B cell (primary cell): ENCODE measurements at regions not wholly inside any gene's neighbourhood (a gene's known extent, or its start where the extent isn't known, plus 50 kb on each side); places are given as distances from the start of the nearest gene placed in this dataset.

Experiments
- EZH2 ChIP-seq: IDR thresholded peaks from 2 replicates; pipeline ENCODE4 v1.6.1; 2012; ENCODE audit warnings: borderline replicate concordance, low read depth, mild to moderate bottlenecking, moderate library complexity, low read length; ENCODE audit not compliant: insufficient read depth, poor library complexity, severe bottlenecking
- TF ChIP-seq, protein P1 (sequence below): fragments of 200-600 bp; IDR thresholded peaks from one replicate; pipeline ENCODE4 v1.8.0; 2022; ENCODE audit warnings: antibody characterized with exemption, mild to moderate bottlenecking

GRCh38 chr1:163670989-163671757 is 349.4 kb downstream of the NUF2 start:
- TF ChIP-seq EZH2: no peak
- TF ChIP-seq, protein P1, sequence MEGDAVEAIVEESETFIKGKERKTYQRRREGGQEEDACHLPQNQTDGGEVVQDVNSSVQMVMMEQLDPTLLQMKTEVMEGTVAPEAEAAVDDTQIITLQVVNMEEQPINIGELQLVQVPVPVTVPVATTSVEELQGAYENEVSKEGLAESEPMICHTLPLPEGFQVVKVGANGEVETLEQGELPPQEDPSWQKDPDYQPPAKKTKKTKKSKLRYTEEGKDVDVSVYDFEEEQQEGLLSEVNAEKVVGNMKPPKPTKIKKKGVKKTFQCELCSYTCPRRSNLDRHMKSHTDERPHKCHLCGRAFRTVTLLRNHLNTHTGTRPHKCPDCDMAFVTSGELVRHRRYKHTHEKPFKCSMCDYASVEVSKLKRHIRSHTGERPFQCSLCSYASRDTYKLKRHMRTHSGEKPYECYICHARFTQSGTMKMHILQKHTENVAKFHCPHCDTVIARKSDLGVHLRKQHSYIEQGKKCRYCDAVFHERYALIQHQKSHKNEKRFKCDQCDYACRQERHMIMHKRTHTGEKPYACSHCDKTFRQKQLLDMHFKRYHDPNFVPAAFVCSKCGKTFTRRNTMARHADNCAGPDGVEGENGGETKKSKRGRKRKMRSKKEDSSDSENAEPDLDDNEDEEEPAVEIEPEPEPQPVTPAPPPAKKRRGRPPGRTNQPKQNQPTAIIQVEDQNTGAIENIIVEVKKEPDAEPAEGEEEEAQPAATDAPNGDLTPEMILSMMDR: no peak
